HG03565 (cell line): ENCODE measurements at regions not wholly inside any gene's neighbourhood (a gene's known extent, or its start where the extent isn't known, plus 50 kb on each side); places are given as distances from the start of the nearest gene placed in this dataset.

Experiments
- ATAC-seq: cut with Tn5 transposase; IDR thresholded peaks from one replicate; pipeline ENCODE4 v1.9.1; 2021; ENCODE audit warnings: mild to moderate bottlenecking, moderate library complexity; ENCODE audit not compliant: unreplicated experiment

DNA sequence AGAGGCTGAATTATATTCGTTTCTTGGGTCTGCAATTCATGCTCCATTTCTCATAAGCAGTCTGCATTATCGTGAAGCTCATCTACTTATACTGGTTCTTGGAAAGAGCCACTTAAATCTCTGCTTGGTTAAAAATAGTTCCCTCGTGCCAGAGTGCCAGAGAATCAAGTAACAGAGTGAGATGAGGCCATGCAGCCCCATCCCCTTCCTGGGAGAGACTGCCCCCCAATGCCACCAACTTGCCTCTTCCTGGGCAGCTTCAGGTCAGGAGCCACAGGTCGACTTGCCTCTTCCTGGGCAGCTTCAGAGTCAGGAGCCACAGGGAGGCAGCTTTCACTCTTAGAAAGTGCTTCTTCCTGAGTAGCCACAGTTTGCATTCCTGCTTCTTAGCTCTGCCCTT, 223.9 kb upstream of the ZBED5 start:
- ATAC-seq, result no peak

GRCh38 chr11:11081288-11081687, 223.4 kb upstream of the ZBED5 start:
- ATAC-seq, result no peak

DNA sequence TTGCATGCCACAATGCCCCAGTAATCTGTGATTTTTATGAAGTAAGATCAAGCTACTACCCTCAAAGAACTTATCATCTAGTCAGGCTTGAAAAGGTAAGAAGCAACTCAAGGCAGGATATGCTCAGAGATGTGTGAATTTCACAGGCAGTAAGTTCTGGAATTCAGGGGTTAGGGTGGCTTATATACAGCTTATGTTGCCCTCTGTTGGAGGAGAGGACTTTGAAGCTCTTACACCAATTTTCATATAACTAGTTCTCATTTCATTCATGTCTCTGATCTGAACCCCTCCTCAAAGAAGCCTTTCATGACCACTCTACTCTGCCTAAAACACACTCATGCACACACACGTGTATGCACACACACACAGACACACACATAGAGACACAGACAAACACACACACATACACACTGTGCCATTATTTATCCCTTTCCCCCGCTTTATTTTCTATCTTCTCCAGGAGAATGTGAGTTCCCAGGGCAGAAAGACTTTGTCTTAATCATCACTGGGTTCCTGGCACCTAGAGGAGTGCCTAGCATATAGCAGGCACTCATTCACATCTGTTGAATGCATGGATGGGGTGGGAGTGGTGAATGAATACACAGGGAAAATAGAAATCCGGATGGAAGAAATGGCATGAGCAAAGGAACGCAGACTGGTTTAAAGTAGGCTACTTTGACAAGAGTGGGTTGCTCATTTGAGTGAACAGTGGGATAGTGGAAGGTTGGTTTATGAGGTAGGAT, 220.7 kb upstream of the ZBED5 start:
- no peak for ATAC-seq

GRCh38 chr11:11077898-11078297, 220.0 kb upstream of the ZBED5 start:
- no peak for ATAC-seq

DNA sequence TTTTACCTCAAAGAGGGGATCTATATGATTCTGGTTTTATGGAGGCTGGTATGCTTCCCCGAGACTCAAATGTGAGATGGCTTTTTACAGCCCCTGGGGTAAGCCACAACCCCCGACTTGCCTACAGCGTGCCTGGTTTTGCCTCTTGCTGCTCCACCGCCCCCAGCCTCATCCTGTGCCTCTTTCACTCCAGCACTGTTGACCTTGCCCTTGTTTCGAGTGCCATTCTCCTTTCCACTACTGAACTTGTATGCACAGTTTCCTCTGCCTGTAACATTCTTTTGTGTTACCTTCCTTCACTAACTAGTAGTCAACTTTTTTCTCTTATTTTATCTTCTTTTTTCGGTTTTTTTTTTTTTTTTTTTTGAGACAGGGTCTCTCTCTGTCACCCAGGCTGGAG, 219.0 kb upstream of the ZBED5 start:
- no peak for ATAC-seq

DNA sequence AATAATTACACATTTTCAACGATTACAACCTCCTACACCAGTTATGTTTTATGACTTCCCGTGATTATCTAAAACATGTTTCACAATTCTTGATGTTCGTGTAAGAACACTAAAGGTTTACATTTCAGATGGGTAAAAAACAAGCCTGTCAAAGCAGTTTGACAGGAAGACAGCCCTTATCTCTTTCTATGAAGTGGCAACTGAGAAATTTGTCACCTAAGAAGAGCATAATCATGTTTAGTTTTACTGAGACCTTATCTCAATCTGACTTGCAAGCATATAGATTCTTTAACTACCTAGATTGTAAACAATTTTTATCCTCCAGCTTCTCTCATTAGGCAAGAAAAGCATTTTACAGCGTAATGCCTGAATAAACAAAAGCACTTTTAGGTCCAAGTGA, 218.4 kb upstream of the ZBED5 start:
- ATAC-seq, result no peak

GRCh38 chr11:11075515-11076171, 217.8 kb upstream of the ZBED5 start:
- no peak for ATAC-seq

GRCh38 chr11:11074686-11075335, 217.0 kb upstream of the ZBED5 start:
- ATAC-seq, result no peak

DNA sequence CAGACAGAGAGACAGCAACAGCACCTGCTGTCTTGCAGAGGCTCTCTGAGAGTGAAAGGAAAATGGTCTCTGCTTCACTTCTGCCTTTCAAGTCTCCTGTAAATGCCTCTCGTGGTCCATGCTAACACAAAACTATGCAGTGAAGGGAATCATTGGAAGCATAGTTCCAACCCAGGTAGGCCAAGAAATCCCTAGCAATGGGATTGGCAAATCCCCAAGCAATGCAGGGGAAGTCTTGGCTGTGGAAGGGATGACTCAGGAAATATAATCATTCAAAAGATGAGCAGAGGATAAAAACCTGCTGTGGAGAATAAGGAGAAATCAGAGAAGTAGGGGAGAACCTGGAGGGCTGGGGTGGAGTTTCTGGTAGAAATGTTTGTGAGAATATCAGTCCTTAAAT, 216.1 kb upstream of the ZBED5 start:
- ATAC-seq, result no peak

DNA sequence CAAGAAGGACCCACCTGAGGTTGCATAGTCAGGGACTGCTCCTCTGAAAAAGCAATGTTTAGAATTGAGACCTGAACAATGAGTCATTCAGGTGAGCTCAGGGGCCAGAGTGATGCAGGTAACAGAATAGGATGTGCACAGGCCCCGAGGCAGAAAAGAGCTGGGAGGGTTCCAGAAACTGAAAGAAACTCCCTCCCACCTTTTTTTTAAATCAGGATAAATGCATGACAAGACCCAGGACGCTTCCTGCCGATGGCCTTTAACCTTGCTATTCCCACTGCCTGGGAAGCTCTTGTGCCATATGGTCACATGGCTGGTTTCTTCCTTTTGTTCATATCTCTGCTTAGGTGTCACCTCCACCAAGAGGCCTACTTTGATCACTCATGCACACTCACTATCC, 214.2 kb upstream of the ZBED5 start:
- ATAC-seq, result no peak

DNA sequence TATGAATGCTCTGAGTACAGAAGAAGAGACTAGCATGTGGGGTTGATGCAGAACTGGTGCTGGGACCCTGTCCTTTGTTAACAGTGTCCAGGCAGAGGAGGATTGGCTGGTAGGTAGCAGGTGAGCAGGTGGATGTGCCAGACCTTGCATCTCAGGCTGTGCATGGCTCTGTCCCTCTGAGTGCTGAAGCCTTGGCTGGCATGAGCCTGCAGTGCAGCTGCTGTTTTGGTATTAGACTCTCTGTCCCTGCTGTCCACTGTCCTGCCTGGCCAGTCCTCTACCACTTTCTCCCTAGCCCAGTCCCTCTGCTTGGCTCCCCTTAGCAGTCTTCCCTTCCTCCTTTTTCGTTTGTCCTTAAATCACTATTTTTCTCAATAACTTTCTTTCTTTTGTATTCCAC, 213.6 kb upstream of the ZBED5 start:
- ATAC-seq, result no peak

DNA sequence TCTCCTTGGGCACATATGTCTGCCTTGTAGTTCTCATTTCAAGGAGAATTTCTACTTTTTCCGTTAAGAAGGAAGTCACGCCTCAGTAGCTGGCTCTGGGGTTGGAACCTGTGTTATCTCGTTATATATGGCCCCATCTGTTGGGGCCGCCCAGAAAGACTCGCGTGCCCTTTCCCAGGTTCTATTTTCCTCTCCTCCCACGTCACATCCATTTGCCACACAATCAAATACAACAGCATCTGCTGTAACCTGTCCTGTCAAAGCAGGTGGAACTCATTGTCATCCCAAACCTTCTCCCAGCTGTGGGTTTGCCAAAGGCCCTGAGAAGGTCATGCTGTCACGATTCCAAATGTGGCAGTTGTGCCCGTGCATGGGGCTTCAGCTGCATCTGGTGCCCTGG, 213.1 kb upstream of the ZBED5 start:
- no peak for ATAC-seq

GRCh38 chr11:11069841-11070835, 212.3 kb upstream of the ZBED5 start:
- ATAC-seq, result no peak

DNA sequence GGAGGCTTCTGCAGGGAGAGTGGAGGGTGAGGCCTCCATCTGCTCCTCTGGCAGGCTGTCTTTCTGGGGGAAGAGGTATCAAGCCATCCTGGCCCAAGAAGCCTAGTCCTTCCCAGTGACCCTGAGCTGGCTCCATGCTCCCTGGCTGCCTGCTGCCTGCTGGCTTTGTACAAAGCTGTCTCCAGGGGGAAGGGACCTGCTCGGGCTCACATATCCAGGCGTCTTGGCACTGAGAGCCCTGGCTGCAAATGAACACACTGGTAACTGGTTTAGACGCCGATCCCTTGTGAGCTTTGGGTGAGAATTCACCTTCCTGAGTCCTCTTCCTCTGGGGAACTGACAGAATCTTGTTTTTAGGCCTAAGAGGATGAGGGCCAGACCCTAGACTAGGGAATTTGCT, 210.3 kb upstream of the ZBED5 start:
- no peak for ATAC-seq

- no peak for ATAC-seq
These were observed 207.5 kb upstream of the ZBED5 start for GRCh38 chr11:11065396-11065795.

- ATAC-seq, result no peak
These were observed 199.6 kb upstream of the ZBED5 start for GRCh38 chr11:11057472-11057854.

- no peak for ATAC-seq
These were observed 199.1 kb upstream of the ZBED5 start for GRCh38 chr11:11056749-11057471.

GRCh38 chr11:11056316-11056715, 198.5 kb upstream of the ZBED5 start:
- ATAC-seq, result no peak

- ATAC-seq, result no peak
These were observed 190.2 kb upstream of the ZBED5 start for GRCh38 chr11:11047851-11048610.

- no peak for ATAC-seq
These were observed 188.9 kb upstream of the ZBED5 start for GRCh38 chr11:11046781-11047180.
